ENCODE measurements at regions not wholly inside any gene's neighbourhood (a gene's known extent, or its start where the extent isn't known, plus 50 kb on each side); places are given as distances from the start of the nearest gene placed in this dataset.

GRCh38 chr9:16960084-16960483 lies 89.6 kb upstream of the BNC2 start:
- TF ChIP-seq CTCF (IDR thresholded peaks at IDR 0.05) (no peak), ZFX (IDR thresholded peaks at IDR 0.05; ENCODE audit: borderline replicate concordance) (no peak)

All from 22Rv1 (cell line).